Stimulated activated CD4-positive, alpha-beta T cell treated with anti-CD3 and anti-CD28 coated beads, Interleukin-1b, Interleukin-23, amount 100 ng/mL, for 48 hours (primary cell): ENCODE measurements at regions not wholly inside any gene's neighbourhood (a gene's known extent, or its start where the extent isn't known, plus 50 kb on each side); places are given as distances from the start of the nearest gene placed in this dataset.
"Not testable (repeated sequence)": the region's sequence is repeated elsewhere in the genome, so short reads cannot be mapped to it uniquely, and the experiment has no call there.

Experiments used
- DNase-seq: peaks from one replicate; pipeline ENCODE4 v3.0.0-alpha.2; 2020

DNA sequence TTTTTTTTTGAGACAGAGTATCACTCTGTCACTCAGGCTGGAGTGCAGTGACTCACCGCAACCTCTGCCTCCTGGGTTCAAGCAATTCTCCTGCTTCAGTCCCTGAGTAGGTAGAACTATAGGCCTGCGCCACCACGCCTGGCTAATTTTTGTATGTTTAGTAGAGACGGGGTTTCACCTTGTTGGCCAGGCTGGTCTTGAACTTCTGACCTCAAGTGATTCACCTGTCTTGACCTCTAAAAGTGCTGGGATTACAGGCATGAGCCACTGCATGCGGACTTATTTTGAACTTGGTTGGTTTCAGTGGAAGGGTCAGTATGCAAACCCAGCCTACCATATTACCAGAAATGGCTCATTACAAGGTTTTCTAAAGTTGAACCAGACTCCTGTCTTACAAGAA is 61.6 kb upstream of the GBA3 start:
- not testable (repeated sequence) for DNase-seq

DNA sequence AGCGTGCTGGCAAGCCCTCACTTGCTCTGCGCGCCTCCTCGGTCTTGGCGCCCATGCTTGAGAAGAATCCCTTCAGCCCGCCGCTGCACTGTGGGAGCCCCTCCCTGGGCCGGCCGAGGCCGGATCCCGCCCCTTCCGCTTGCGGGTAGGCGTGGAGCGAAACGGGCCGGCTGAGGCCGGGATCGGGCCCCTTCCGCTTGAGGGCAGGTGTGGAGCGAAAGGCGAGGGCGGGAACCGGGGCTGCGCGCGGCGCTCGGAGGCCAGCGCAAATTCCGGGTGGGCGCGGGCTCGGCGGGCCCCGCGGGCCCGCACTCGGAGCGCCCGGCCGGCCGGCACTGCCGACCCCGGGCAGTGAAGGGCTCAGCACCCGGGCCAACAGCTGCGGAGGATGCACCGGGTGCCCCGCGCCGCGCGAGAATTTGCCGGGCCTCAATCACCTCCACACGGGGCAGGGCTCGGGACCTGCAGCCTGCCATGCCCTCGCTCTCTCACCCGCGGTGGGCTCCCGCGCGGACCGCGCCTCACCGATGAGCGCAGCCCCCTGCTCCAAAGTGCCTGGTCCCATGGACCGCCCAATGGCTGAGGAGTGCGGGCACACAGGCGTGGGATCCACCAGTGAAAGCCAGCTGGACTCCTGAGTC is 58.1 kb upstream of the GBA3 start:
- DNase-seq, result no peak

DNA sequence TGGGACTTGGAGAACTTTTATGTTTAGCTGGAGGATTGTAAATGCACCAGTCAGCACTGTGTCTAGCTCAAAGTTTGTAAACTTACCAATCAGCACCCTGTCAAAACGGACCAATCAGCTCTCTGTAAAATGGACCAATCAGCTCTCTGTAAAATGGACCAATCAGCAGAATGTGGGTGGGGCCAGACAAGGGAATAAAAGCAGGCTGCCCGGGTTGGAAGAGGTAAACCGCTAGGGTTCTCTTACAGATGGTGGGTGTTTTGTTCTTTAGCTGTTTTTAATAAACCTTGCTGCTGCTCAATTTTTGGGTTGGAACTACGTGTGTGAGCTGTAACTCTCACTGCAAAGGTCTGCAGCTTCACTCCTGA is 57.6 kb upstream of the GBA3 start:
- DNase-seq, result not testable (repeated sequence)

DNA sequence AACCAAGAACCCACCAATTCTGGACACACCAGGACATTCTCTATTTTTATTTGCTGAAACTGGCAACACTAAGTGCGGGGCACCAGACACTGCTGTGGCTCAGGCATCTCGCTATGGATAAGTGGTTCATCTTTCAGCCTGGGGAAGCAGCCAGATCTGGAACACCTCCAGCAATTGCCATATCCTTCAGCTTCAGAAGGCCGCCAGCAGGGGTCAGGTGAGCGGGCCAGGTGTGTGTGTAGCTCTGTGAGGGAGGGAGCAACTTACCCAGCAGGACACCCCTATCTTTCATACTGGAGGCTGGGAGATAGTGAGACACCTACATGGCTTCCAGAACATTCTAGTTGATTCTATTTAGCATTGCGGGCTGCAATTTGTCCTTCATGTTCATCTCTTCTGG is 57.0 kb upstream of the GBA3 start:
- no peak for DNase-seq

DNA sequence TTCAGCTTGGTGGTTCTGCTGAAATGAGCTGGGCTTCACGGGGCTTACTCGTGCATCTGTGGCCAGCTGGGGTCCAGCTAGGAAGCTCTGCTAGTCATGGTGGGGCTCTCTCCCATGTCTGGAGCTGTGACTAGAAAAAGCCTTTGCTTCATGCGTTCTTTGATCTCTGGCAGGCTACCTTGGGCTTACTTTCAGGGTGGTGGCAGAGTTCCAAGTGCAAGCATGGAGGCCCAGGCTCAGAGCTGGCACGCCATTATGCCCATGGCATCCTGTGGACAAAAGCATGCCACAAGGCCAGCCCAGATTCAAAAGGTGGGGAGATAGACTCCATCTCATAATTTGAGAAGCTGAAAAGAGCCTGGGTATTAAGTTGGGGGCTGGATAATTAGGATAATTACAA is 55.4 kb upstream of the GBA3 start:
- DNase-seq, result no peak
